ENCODE measurements at regions not wholly inside any gene's neighbourhood (a gene's known extent, or its start where the extent isn't known, plus 50 kb on each side); places are given as distances from the start of the nearest gene placed in this dataset.

- no peaks in the 10 kb centered on the region for H3K4me1 Mint-ChIP-seq (ENCODE audit: low read depth)
- H3K4me3 Mint-ChIP-seq: no peak overlapping the region
- intact Hi-C loops (cut with micrococcal nuclease): no loop called here
- H3K27ac Mint-ChIP-seq: no peak overlapping the region
- no peaks in the 10 kb centered on the region for H3K27me3 Mint-ChIP-seq (ENCODE audit: insufficient read depth)
- peaks cover 17% of the 10 kb centered on the region for H3K9me3 Mint-ChIP-seq
- H3K36me3 Mint-ChIP-seq (ENCODE audit: low read depth): no peaks in the 10 kb centered on the region
- no peak for DNase-seq (ENCODE audit: low spot score)
Measured at GRCh38 chr2:107336526-107336925, 450.6 kb upstream of the ST6GAL2 start.

GRCh38 chr2:107337209-107337898 is 451.4 kb upstream of the ST6GAL2 start:
- intact Hi-C loops (cut with micrococcal nuclease): no loop called here
- DNase-seq (ENCODE audit: low spot score): no peak
- Mint-ChIP-seq H3K27me3 (ENCODE audit: insufficient read depth) (no peaks in the 10 kb centered on the region), H3K36me3 (ENCODE audit: low read depth) (no peaks in the 10 kb centered on the region), H3K4me3 (no peak overlapping the region), H3K9me3 (peaks cover 17% of the 10 kb centered on the region), H3K4me1 (ENCODE audit: low read depth) (no peaks in the 10 kb centered on the region), H3K27ac (no peak overlapping the region)

- no peaks in the 10 kb centered on the region for H3K36me3 Mint-ChIP-seq (ENCODE audit: low read depth)
- peaks cover 17% of the 10 kb centered on the region for H3K9me3 Mint-ChIP-seq
- H3K4me1 Mint-ChIP-seq (ENCODE audit: low read depth): no peaks in the 10 kb centered on the region
- no peak overlapping the region for H3K4me3 Mint-ChIP-seq
- no peak overlapping the region for H3K27ac Mint-ChIP-seq
- intact Hi-C loops (cut with micrococcal nuclease): no loop called here
- no peaks in the 10 kb centered on the region for H3K27me3 Mint-ChIP-seq (ENCODE audit: insufficient read depth)
- DNase-seq (ENCODE audit: low spot score): no peak
Measured at GRCh38 chr2:107338059-107338458, 452.1 kb upstream of the ST6GAL2 start.

GRCh38 chr2:107338571-107338970 is 452.6 kb upstream of the ST6GAL2 start:
- intact Hi-C loops (cut with micrococcal nuclease): no loop called here
- Mint-ChIP-seq H3K4me1 (ENCODE audit: low read depth) (no peaks in the 10 kb centered on the region), H3K4me3 (no peak overlapping the region), H3K36me3 (ENCODE audit: low read depth) (no peaks in the 10 kb centered on the region), H3K27ac (no peak overlapping the region), H3K27me3 (ENCODE audit: insufficient read depth) (no peaks in the 10 kb centered on the region), H3K9me3 (peaks cover 17% of the 10 kb centered on the region)
- DNase-seq (ENCODE audit: low spot score): no peak

- no peak for DNase-seq (ENCODE audit: low spot score)
- Mint-ChIP-seq H3K27me3 (ENCODE audit: insufficient read depth) (no peaks in the 10 kb centered on the region), H3K4me3 (no peak overlapping the region), H3K36me3 (ENCODE audit: low read depth) (no peaks in the 10 kb centered on the region), H3K4me1 (ENCODE audit: low read depth) (no peaks in the 10 kb centered on the region), H3K9me3 (peaks cover 17% of the 10 kb centered on the region), H3K27ac (no peak overlapping the region)
- intact Hi-C loops (cut with micrococcal nuclease): no loop called here
Measured at GRCh38 chr2:107340955-107341354, 455.0 kb upstream of the ST6GAL2 start.

GRCh38 chr2:107349329-107349728 is 463.4 kb upstream of the ST6GAL2 start:
- H3K27me3 Mint-ChIP-seq (ENCODE audit: insufficient read depth): no peaks in the 10 kb centered on the region
- peaks cover 16% of the 10 kb centered on the region for H3K9me3 Mint-ChIP-seq
- H3K4me1 Mint-ChIP-seq (ENCODE audit: low read depth): no peaks in the 10 kb centered on the region
- DNase-seq (ENCODE audit: low spot score): no peak
- H3K4me3 Mint-ChIP-seq: no peak overlapping the region
- no peak overlapping the region for H3K27ac Mint-ChIP-seq
- intact Hi-C loops (cut with micrococcal nuclease): no loop called here
- no peaks in the 10 kb centered on the region for H3K36me3 Mint-ChIP-seq (ENCODE audit: low read depth)

GRCh38 chr2:107354175-107354574 is 468.2 kb upstream of the ST6GAL2 start:
- no peak overlapping the region for H3K27ac Mint-ChIP-seq
- intact Hi-C loops (cut with micrococcal nuclease): no loop called here
- H3K9me3 Mint-ChIP-seq: peaks cover 16% of the 10 kb centered on the region
- H3K4me1 Mint-ChIP-seq (ENCODE audit: low read depth): no peaks in the 10 kb centered on the region
- H3K27me3 Mint-ChIP-seq (ENCODE audit: insufficient read depth): no peaks in the 10 kb centered on the region
- no peak for DNase-seq (ENCODE audit: low spot score)
- H3K36me3 Mint-ChIP-seq (ENCODE audit: low read depth): no peaks in the 10 kb centered on the region
- H3K4me3 Mint-ChIP-seq: no peak overlapping the region

GRCh38 chr2:107358362-107358761 is 468.3 kb upstream of the RGPD4 start:
- no peaks in the 10 kb centered on the region for H3K9me3 Mint-ChIP-seq
- no peaks in the 10 kb centered on the region for H3K36me3 Mint-ChIP-seq (ENCODE audit: low read depth)

GRCh38 chr2:107359021-107359420 is 467.7 kb upstream of the RGPD4 start:
- DNase-seq (ENCODE audit: low spot score): no peak
- Mint-ChIP-seq H3K4me1 (ENCODE audit: low read depth) (no peaks in the 10 kb centered on the region), H3K9me3 (peaks cover 1% of the 10 kb centered on the region), H3K4me3 (no peak overlapping the region), H3K36me3 (ENCODE audit: low read depth) (no peaks in the 10 kb centered on the region), H3K27ac (no peak overlapping the region), H3K27me3 (ENCODE audit: insufficient read depth) (no peaks in the 10 kb centered on the region)
- intact Hi-C loops (cut with micrococcal nuclease): no loop called here

More at GRCh38 chr2:107358362-107358761, 468.3 kb upstream of the RGPD4 start:
- no peak for DNase-seq (ENCODE audit: low spot score)
- no peak overlapping the region for H3K4me3 Mint-ChIP-seq
- no peaks in the 10 kb centered on the region for H3K27me3 Mint-ChIP-seq (ENCODE audit: insufficient read depth)
- H3K27ac Mint-ChIP-seq: no peak overlapping the region
- H3K4me1 Mint-ChIP-seq (ENCODE audit: low read depth): no peaks in the 10 kb centered on the region
- intact Hi-C loops (cut with micrococcal nuclease): no loop called here

- H3K4me3 Mint-ChIP-seq: no peak overlapping the region
- intact Hi-C loops (cut with micrococcal nuclease): no loop called here
- H3K36me3 Mint-ChIP-seq (ENCODE audit: low read depth): no peaks in the 10 kb centered on the region
- no peaks in the 10 kb centered on the region for H3K27me3 Mint-ChIP-seq (ENCODE audit: insufficient read depth)
- no peak for DNase-seq (ENCODE audit: low spot score)
- H3K9me3 Mint-ChIP-seq: peaks cover 3% of the 10 kb centered on the region
- H3K4me1 Mint-ChIP-seq (ENCODE audit: low read depth): no peaks in the 10 kb centered on the region
- H3K27ac Mint-ChIP-seq: no peak overlapping the region
Measured at GRCh38 chr2:107361751-107362381, 464.8 kb upstream of the RGPD4 start.

- no peaks in the 10 kb centered on the region for H3K4me1 Mint-ChIP-seq (ENCODE audit: low read depth)
- H3K9me3 Mint-ChIP-seq: peaks cover 7% of the 10 kb centered on the region
- H3K27ac Mint-ChIP-seq: no peak overlapping the region
- intact Hi-C loops (cut with micrococcal nuclease): no loop called here
- DNase-seq (ENCODE audit: low spot score): no peak
- no peaks in the 10 kb centered on the region for H3K36me3 Mint-ChIP-seq (ENCODE audit: low read depth)
- H3K27me3 Mint-ChIP-seq (ENCODE audit: insufficient read depth): no peaks in the 10 kb centered on the region
- H3K4me3 Mint-ChIP-seq: no peak overlapping the region
Measured at GRCh38 chr2:107362993-107363392, 463.7 kb upstream of the RGPD4 start.

GRCh38 chr2:107363806-107364205 is 462.9 kb upstream of the RGPD4 start:
- H3K27ac Mint-ChIP-seq: no peak overlapping the region
- no peak overlapping the region for H3K4me3 Mint-ChIP-seq
- intact Hi-C loops (cut with micrococcal nuclease): no loop called here
- peaks cover 9% of the 10 kb centered on the region for H3K9me3 Mint-ChIP-seq
- no peaks in the 10 kb centered on the region for H3K36me3 Mint-ChIP-seq (ENCODE audit: low read depth)
- H3K27me3 Mint-ChIP-seq (ENCODE audit: insufficient read depth): no peaks in the 10 kb centered on the region
- no peak for DNase-seq (ENCODE audit: low spot score)
- no peaks in the 10 kb centered on the region for H3K4me1 Mint-ChIP-seq (ENCODE audit: low read depth)

GRCh38 chr2:107364361-107364950 is 462.2 kb upstream of the RGPD4 start:
- no peak overlapping the region for H3K4me3 Mint-ChIP-seq
- no peaks in the 10 kb centered on the region for H3K27me3 Mint-ChIP-seq (ENCODE audit: insufficient read depth)
- no peaks in the 10 kb centered on the region for H3K36me3 Mint-ChIP-seq (ENCODE audit: low read depth)
- DNase-seq (ENCODE audit: low spot score): no peak
- H3K9me3 Mint-ChIP-seq: peaks cover 11% of the 10 kb centered on the region
- H3K4me1 Mint-ChIP-seq (ENCODE audit: low read depth): no peaks in the 10 kb centered on the region
- no peak overlapping the region for H3K27ac Mint-ChIP-seq
- intact Hi-C loops (cut with micrococcal nuclease): no loop called here

Measured in activated T-helper 1 cell treated with anti-CD3 and anti-CD28 coated beads, Interleukin-12 subunit alpha, Interleukin-12 subunit beta, Interleukin-2, Interleukin-4 antibody, amounts not matched to agents 30 ng/mL and 10 ng/mL and 1 ng/mL, durations not matched to agents 14 hours and 24 hours and 36 hours (primary cell).